NCI-H1436 (cell line): ENCODE measurements at regions not wholly inside any gene's neighbourhood (a gene's known extent, or its start where the extent isn't known, plus 50 kb on each side); places are given as distances from the start of the nearest gene placed in this dataset.

Source experiments
- DNase-seq: peaks from one replicate; lab custom pipeline; 2025; lab: John Stamatoyannopoulos, UW

- no peak for DNase-seq
Measured at GRCh38 chr16:76182041-76182635, 95.1 kb upstream of the CNTNAP4 start.

GRCh38 chr16:76183647-76184046 lies 93.6 kb upstream of the CNTNAP4 start:
- no peak for DNase-seq

- DNase-seq: no peak
Measured at GRCh38 chr16:76190057-76190456, 87.1 kb upstream of the CNTNAP4 start.

GRCh38 chr16:76190480-76190879 lies 86.7 kb upstream of the CNTNAP4 start:
- DNase-seq: no peak

- no peak for DNase-seq
Measured at GRCh38 chr16:76193906-76194615, 83.1 kb upstream of the CNTNAP4 start.

- no peak for DNase-seq
Measured at GRCh38 chr16:76194616-76195015, 82.6 kb upstream of the CNTNAP4 start.

GRCh38 chr16:76195056-76195455 lies 82.1 kb upstream of the CNTNAP4 start:
- DNase-seq: no peak

- no peak for DNase-seq
Measured at GRCh38 chr16:76195648-76196047, 81.6 kb upstream of the CNTNAP4 start.

- DNase-seq: no peak
Measured at GRCh38 chr16:76197900-76198299, 79.3 kb upstream of the CNTNAP4 start.

- DNase-seq: no peak
Measured at GRCh38 chr16:76199681-76200220, 77.5 kb upstream of the CNTNAP4 start.

GRCh38 chr16:76201385-76201784 lies 75.8 kb upstream of the CNTNAP4 start:
- no peak for DNase-seq

- DNase-seq: no peak
Measured at GRCh38 chr16:76204249-76204648, 73.0 kb upstream of the CNTNAP4 start.

GRCh38 chr16:76207270-76207669 lies 69.9 kb upstream of the CNTNAP4 start:
- no peak for DNase-seq

- no peak for DNase-seq
Measured at GRCh38 chr16:76210157-76210556, 67.0 kb upstream of the CNTNAP4 start.

GRCh38 chr16:76213860-76214259 lies 63.3 kb upstream of the CNTNAP4 start:
- DNase-seq: no peak

GRCh38 chr16:76214856-76215255 lies 62.3 kb upstream of the CNTNAP4 start:
- no peak for DNase-seq

GRCh38 chr16:76222087-76222486 lies 55.1 kb upstream of the CNTNAP4 start:
- no peak for DNase-seq

GRCh38 chr16:76222853-76223252 lies 54.3 kb upstream of the CNTNAP4 start:
- DNase-seq: no peak

- DNase-seq: no peak
Measured at GRCh38 chr16:76226011-76226410, 51.2 kb upstream of the CNTNAP4 start.

GRCh38 chr16:76226481-76226880 lies 50.7 kb upstream of the CNTNAP4 start:
- no peak for DNase-seq
